ENCODE measurements at regions not wholly inside any gene's neighbourhood (a gene's known extent, or its start where the extent isn't known, plus 50 kb on each side); places are given as distances from the start of the nearest gene placed in this dataset.
A peak's percentile ranks its signal among the peaks of the same experiment; 100 is the strongest.
"Not testable (repeated sequence)": the region's sequence is repeated elsewhere in the genome, so short reads cannot be mapped to it uniquely, and the experiment has no call there.

DNA sequence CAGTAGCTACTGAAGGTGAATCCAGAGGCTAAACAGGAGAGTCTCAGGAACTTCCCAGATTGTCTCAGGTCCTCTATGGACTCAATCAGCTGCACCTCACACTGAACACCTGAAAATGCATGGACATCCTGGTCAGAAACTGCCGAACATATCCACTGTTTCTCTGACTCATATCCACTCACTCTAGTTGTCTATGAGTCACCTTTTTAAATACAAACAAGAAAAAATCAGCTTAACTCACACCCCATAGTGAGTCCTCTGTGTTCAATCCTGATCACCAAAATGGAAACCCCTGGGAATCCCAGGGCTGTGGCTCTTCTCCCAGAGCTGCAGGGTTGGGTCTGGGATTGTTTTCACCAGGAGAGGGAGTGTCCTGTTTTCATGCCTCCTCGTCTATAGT lies 556.7 kb downstream of the TMEM121 start:
- Histone ChIP-seq H3K27ac (replicated peaks) (no peak overlapping the region), H3K4me3 (replicated peaks; ENCODE audit: insufficient read depth, low read length) (no peak overlapping the region), H3K27me3 (ENCODE audit: insufficient read depth, poor library complexity, severe bottlenecking) (no peaks in the 10 kb centered on the region)
- TF ChIP-seq GABPA (IDR thresholded peaks at IDR 0.05; ENCODE audit: low read depth) (no peak), POLR2AphosphoS5 (IDR thresholded peaks at IDR 0.05; ENCODE audit: low read depth) (no peak), SPI1 (IDR thresholded peaks at IDR 0.05; ENCODE audit: borderline replicate concordance, low read depth) (no peak)
- TF ChIP-seq, protein P1, sequence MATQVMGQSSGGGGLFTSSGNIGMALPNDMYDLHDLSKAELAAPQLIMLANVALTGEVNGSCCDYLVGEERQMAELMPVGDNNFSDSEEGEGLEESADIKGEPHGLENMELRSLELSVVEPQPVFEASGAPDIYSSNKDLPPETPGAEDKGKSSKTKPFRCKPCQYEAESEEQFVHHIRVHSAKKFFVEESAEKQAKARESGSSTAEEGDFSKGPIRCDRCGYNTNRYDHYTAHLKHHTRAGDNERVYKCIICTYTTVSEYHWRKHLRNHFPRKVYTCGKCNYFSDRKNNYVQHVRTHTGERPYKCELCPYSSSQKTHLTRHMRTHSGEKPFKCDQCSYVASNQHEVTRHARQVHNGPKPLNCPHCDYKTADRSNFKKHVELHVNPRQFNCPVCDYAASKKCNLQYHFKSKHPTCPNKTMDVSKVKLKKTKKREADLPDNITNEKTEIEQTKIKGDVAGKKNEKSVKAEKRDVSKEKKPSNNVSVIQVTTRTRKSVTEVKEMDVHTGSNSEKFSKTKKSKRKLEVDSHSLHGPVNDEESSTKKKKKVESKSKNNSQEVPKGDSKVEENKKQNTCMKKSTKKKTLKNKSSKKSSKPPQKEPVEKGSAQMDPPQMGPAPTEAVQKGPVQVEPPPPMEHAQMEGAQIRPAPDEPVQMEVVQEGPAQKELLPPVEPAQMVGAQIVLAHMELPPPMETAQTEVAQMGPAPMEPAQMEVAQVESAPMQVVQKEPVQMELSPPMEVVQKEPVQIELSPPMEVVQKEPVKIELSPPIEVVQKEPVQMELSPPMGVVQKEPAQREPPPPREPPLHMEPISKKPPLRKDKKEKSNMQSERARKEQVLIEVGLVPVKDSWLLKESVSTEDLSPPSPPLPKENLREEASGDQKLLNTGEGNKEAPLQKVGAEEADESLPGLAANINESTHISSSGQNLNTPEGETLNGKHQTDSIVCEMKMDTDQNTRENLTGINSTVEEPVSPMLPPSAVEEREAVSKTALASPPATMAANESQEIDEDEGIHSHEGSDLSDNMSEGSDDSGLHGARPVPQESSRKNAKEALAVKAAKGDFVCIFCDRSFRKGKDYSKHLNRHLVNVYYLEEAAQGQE (IDR thresholded peaks at IDR 0.05; ENCODE audit: insufficient replicate concordance, low read depth) = no peak
- TF ChIP-seq, protein P2, sequence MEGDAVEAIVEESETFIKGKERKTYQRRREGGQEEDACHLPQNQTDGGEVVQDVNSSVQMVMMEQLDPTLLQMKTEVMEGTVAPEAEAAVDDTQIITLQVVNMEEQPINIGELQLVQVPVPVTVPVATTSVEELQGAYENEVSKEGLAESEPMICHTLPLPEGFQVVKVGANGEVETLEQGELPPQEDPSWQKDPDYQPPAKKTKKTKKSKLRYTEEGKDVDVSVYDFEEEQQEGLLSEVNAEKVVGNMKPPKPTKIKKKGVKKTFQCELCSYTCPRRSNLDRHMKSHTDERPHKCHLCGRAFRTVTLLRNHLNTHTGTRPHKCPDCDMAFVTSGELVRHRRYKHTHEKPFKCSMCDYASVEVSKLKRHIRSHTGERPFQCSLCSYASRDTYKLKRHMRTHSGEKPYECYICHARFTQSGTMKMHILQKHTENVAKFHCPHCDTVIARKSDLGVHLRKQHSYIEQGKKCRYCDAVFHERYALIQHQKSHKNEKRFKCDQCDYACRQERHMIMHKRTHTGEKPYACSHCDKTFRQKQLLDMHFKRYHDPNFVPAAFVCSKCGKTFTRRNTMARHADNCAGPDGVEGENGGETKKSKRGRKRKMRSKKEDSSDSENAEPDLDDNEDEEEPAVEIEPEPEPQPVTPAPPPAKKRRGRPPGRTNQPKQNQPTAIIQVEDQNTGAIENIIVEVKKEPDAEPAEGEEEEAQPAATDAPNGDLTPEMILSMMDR (IDR thresholded peaks at IDR 0.05; ENCODE audit: insufficient read depth, low read length) = no peak
- no peak for DNase-seq (ENCODE audit: low read depth in 1 of 2, low spot score in 1 of 2)

DNA sequence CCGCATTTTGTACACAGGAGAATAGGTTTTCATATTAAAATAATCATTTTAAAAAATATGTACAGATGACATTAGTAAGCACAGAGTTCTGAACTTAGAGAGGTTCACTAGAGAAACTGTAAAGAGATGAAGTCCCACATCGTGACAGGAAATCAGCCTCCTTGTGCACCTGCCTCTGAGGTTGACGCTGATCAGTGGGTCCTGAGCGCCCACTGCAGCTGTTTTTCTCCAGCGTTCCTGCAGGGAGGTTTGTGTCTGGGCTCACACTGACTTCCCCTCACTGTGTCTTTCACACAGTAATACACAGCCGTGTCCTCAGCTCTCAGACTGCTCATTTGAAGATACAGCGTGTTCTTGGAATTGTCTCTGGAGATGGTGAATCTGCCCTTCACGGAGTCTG lies 561.5 kb downstream of the TMEM121 start:
- Histone ChIP-seq H3K27ac (replicated peaks) (no peak overlapping the region), H3K27me3 (ENCODE audit: insufficient read depth, poor library complexity, severe bottlenecking) (no peaks in the 10 kb centered on the region), H3K4me3 (replicated peaks; ENCODE audit: insufficient read depth, low read length) (no peak overlapping the region)
- TF ChIP-seq SPI1 (IDR thresholded peaks at IDR 0.05; ENCODE audit: borderline replicate concordance, low read depth) = no peak
- no peak for TF ChIP-seq GABPA (IDR thresholded peaks at IDR 0.05; ENCODE audit: low read depth)
- TF ChIP-seq POLR2AphosphoS5 (IDR thresholded peaks at IDR 0.05; ENCODE audit: low read depth) = no peak
- TF ChIP-seq, protein P2 (IDR thresholded peaks at IDR 0.05; ENCODE audit: insufficient read depth, low read length) = no peak
- TF ChIP-seq, protein P1 (IDR thresholded peaks at IDR 0.05; ENCODE audit: insufficient replicate concordance, low read depth) = no peak
- DNase-seq (ENCODE audit: low read depth in 1 of 2, low spot score in 1 of 2) = no peak

DNA sequence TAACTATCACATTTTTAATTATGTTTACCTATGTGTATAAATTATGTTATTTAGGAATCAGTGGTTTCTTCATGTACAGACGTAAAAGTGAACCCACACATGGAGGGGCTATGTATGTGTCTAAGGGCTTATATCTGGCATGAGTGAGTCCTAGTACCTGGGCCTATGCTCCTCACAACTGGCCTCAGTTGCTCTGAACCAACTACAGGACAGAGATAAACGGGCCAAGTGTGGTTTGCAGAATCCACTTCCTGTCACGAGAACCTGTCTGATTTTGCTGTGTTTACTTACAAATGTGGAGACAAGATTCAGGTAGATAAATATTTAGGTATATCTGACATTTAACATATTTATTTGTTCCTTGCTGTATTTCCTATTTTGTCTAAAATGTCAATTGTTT lies 562.5 kb downstream of the TMEM121 start:
- H3K4me3 ChIP-seq (replicated peaks; ENCODE audit: insufficient read depth, low read length); H3K27ac ChIP-seq (replicated peaks); DNase-seq (ENCODE audit: low read depth in 1 of 2, low spot score in 1 of 2); H3K27me3 ChIP-seq (ENCODE audit: insufficient read depth, poor library complexity, severe bottlenecking): not testable (repeated sequence)

DNA sequence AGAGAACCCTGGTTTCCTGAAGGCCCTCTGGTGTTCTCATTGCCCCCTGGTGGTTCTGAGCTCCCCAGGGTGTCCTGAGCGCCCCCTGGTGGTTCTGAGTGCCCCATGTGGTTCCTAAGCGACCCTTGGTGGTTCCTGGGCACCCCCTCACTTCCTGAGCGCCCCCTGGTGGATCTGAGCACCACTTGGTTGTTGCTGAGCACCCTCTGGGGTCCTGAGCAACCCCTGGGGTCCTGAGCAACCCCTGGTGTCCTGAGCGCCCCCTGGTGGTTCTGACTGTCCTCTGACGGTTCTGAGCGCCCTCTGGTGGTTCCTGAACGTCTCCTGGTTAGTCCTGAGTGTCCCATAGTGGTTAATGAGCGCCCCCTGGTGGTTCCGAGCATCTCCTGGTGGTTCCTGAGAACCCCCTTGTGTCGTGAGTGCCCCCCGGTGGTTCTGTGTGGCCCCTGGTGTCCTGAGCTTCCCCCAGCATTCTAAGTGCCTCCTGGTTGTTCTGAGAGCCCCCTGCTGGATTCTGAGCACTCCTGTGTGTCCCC lies 568.3 kb downstream of the TMEM121 start:
- TF ChIP-seq GABPA (IDR thresholded peaks at IDR 0.05; ENCODE audit: low read depth) = no peak
- TF ChIP-seq, protein P2 (IDR thresholded peaks at IDR 0.05; ENCODE audit: insufficient read depth, low read length) = peak; percentile 8
- no peak overlapping the region for H3K27ac ChIP-seq (replicated peaks)
- no peaks in the 10 kb centered on the region for H3K27me3 ChIP-seq (ENCODE audit: insufficient read depth, poor library complexity, severe bottlenecking)
- H3K4me3 ChIP-seq (replicated peaks; ENCODE audit: insufficient read depth, low read length) = no peak overlapping the region
- peak; percentile 16 to 45 for DNase-seq (ENCODE audit: low read depth in 1 of 2, low spot score in 1 of 2)
